Sciatic nerve (tissue), 2 donors: ENCODE measurements at regions not wholly inside any gene's neighbourhood (a gene's known extent, or its start where the extent isn't known, plus 50 kb on each side); places are given as distances from the start of the nearest gene placed in this dataset.
"Not testable (repeated sequence)": the region's sequence is repeated elsewhere in the genome, so short reads cannot be mapped to it uniquely, and the experiment has no call there.

ENCODE experiments used
- ATAC-seq: fragments of 200-7000 bp; cut with Tn5 transposase; one replicate; pipeline ENCODE4 v1.9.1; 2020; ENCODE audit warnings: mild to moderate bottlenecking, moderate library complexity
- DNase-seq: peaks from one replicate; pipeline ENCODE4 v3.0.0-alpha.2; 2020; ENCODE audit warnings: low spot score
- intact Hi-C: fragments of 100-400 bp; cut with DNase I; formaldehyde crosslinking; loops from one replicate; pipeline ENCODE4 v1.14.2; 2022
- donor health status: DM: no; HTN: no; CAD: no.
- donor health status: DM: no; HTN: no; CAD: no.

DNA sequence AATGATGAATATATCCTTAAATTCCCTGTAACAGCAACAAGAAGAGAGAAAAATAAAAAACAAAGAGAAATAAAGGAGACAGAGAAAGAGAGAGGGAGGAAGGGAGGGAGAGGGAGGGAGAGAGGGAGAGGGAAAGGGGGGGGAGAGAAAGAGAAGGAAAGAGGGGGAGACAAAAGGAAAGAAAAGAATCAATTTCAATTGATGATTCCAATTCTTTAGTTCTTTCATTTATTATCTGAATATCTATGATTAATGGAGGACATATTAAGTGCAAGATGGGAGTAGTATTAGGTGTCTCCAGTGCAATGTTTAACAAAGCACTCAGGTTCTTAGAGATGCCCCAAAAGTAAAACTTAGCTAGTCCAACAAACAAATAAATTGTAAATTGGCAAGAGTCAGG is 97.2 kb upstream of the DPP10 start:
- DNase-seq, result no peak
- intact Hi-C loops, result no loop called here
- ATAC-seq, result no peak

DNA sequence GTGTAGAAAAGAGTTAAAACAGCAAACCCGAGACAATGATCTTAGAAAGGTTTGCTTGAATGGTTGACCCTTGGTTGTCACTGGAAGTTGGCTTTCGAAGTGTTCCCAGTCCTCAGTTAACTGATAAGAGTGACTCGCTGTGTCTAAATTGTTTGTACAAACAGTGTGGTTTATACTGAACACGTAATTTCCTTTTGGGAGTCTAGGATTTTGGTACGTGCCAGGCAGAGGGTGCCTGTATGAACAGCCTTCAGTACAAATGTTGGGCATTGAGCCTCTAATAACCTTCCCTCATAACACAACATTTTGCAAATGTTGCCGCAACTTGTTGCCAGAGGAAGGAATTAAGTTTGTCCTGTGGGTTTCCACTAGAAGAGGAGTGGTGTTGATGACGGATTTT is 95.8 kb upstream of the DPP10 start:
- no peak for DNase-seq
- intact Hi-C loops, result no loop called here
- no peak for ATAC-seq

DNA sequence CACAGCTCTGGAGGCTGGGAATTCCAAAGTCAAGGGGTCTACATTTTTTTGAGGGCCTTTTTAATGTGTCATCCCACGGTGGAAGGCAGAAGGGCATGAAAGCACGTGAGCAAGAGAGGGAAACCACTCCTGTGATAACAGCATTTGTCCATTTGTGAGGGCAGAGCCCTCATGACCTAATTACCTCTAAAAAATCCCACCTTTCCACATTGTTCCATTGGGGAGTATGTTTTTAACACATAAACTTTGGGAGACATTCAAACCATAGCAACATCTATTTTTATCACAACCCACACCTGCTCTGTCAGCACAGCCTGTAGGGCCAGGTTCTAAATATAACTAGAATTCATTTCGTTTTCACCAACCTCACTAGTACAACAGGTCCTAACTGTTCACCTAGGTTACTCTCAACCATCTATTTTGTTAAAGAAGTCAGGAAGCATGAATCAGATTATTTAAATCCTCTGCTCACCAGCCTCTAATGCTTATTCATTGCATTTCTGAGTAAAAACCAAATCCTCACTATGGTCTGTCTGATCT is 92.2 kb upstream of the DPP10 start:
- intact Hi-C loops, result no loop called here
- ATAC-seq, result no peak

DNA sequence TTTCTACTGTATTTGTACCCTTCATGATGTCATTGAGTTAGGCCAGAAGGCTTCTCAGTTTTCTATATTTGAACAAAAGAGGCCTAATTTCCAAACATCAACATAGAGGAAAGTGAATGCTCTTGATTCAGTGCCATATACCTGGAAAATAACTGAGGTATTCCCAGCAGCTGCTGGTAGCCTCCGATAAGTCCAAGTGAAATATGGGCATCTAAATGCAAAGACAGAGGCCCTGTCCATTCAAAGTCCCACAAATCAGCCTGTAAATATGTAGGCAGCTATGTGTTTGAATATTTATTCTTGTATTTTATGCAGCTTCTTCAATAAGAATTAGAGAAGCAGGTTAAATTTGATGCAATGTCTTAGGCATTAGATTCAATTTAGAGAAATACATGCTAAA is 89.5 kb upstream of the DPP10 start:
- intact Hi-C loops, result no loop called here
- ATAC-seq (no peak), DNase-seq (no peak)

More for the DNA sequence above, 92.2 kb upstream of the DPP10 start:
- no peak for DNase-seq

DNA sequence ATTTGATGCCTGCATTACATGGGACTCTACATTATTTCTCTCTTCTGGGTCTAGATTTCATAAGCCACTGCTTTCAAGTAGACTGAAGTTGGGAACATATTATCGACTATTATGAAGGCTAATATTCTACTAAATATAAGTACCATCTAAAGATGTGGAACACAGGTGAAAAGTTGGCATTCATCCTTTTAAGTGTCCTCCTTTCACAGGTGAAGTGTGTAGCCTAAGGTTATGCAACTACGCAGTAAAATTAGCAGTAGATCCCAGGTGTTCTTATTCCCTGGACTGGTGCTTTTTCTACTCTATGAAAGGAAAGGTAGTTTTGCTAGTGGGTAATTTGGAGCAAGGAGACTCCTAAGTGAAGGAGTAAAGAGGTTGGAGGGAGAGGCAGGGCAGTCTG is 88.2 kb upstream of the DPP10 start:
- DNase-seq (no peak), ATAC-seq (no peak)
- intact Hi-C loops, result no loop called here

DNA sequence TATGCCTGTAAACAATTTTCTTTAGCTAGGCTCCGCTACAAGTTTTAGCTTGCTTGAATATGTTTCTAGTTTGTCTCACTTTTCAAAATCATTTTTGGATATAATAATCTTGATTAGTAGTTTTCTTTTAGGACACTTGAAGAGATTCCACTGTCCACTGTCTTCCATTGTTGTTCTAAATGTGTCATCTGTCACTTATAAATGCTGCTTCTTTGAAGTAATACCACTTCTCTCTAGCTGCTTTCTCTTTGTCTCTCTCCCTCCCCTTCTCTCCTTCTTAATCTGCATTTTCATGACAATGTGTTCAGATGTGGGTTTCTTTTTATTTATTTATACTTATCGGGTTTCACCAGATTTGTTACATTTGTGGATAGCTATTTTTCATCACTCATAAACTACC is 73.7 kb upstream of the DPP10 start:
- DNase-seq, result no peak
- intact Hi-C loops, result no loop called here
- ATAC-seq, result no peak

DNA sequence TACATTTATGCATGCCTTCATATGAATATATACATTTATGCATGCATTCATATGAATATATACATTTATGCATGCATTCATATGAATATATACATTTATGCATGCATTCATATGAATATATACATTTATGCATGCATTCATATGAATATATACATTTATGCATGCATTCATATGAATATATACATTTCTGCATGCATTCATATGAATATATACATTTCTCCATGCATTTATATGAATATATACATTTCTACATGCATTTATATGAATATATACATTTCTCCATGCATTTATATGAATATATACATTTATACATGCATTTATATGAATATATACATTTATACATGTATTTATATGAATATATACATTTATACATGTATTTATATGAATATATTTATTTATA is 70.7 kb upstream of the DPP10 start:
- ATAC-seq, DNase-seq, intact Hi-C loops: not testable (repeated sequence)

DNA sequence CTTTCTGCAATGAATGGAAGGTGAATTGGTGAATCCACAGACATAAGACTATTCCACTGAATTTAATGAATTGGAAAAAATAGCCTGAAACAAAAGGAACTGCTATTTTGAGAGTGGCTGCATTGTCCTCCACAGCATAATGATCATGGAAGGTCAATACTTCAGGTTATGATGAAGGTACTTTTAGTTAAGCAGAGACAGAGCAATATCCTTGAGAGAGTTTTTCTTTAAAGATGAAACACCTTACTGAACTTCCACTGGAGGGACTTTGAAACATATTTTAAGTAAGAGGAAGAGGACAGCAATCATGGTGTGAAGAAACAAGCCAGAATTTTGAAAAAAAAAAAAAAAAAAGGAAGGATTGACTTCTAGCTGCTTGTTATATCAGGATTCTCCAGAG is 68.8 kb upstream of the DPP10 start:
- intact Hi-C loops, result no loop called here
- DNase-seq (no peak), ATAC-seq (no peak)

DNA sequence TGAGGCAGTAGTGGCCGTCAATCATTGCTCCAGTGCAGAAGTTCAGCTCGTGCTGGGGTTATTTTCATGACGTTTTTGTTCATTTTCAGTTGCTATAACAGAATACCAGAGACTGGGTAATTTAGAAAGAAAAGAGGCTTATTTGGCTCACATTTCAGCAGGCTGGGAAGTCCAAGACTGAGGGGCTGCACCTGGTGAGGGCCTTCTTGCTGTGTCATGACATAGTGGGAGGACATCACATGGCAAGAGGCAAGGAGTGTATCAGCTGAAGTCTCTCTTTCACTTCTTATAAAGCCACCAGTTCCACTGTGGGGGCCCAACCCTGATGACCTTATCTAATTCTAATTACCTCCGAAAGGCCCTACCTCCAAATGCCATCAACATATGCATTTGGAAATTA is 58.0 kb upstream of the DPP10 start:
- intact Hi-C loops, result no loop called here
- no peak for DNase-seq
- ATAC-seq, result no peak

DNA sequence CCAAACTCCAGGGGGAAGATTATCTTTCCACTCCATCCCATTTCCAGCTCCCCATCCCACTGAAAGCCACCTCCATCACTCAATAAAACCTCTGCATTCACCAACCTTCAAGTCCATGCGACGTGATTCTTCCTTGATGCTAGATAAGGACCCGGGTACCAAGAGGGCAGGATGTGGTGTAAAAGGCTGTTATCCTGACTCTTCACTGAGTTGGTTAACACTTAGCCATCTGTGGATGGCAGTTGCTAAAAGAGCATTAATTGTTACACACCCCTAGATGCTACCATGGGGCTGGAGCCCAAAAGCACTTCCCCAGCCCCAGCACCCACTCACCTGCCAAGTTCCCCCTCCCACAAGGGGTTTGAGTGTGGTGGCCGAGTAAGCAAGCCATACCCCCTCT is 53.4 kb upstream of the DPP10 start:
- intact Hi-C loops, result no loop called here
- ATAC-seq, result no peak
- DNase-seq, result no peak
